Transverse colon (tissue), 4 donors: ENCODE measurements at regions not wholly inside any gene's neighbourhood (a gene's known extent, or its start where the extent isn't known, plus 50 kb on each side); places are given as distances from the start of the nearest gene placed in this dataset.

Source experiments
- CTCF ChIP-seq, 5 experiments: fragments of 200-600 bp in 3 of 5; fragments of 450-650 bp in 2 of 5; sonication (generic) in 3 of 5; IDR thresholded peaks; 1 replicate in 2 of 5; 2 replicates in 3 of 5; pipeline ENCODE4 v1.5.1; 2016 to 2017; ENCODE audit warnings: antibody characterized with exemption in 5 of 5, inconsistent platforms in 3 of 5, mild to moderate bottlenecking in 2 of 5, moderate library complexity in 1 of 5
- EP300 ChIP-seq: sonication (generic); formaldehyde crosslinking; IDR thresholded peaks from one replicate; pipeline ENCODE4 v1.6.1; 2017; ENCODE audit warnings: antibody characterized with exemption, low read depth
- POLR2A ChIP-seq: fragments of 450-650 bp; IDR thresholded peaks from one replicate; pipeline ENCODE4 v1.6.1; 2016; ENCODE audit warnings: antibody characterized with exemption, mild to moderate bottlenecking, moderate library complexity
- POLR2AphosphoS5 ChIP-seq, 3 donors: sonication (generic); formaldehyde crosslinking; IDR thresholded peaks; one replicate each; pipeline ENCODE4 v1.6.1; 2016; ENCODE audit warnings: antibody characterized with exemption in 3 of 3

GRCh38 chr6:165858586-165858985 is 195.5 kb upstream of the PDE10A start:
- no peak for TF ChIP-seq CTCF (IDR thresholded peaks at IDR 0.05)
- TF ChIP-seq POLR2AphosphoS5 (IDR thresholded peaks at IDR 0.05): no peak
- no peak for TF ChIP-seq POLR2A
- TF ChIP-seq EP300: no peak
